T-helper 17 cell (primary cell): ENCODE measurements at regions not wholly inside any gene's neighbourhood (a gene's known extent, or its start where the extent isn't known, plus 50 kb on each side); places are given as distances from the start of the nearest gene placed in this dataset.
"Not testable (repeated sequence)": the region's sequence is repeated elsewhere in the genome, so short reads cannot be mapped to it uniquely, and the experiment has no call there.

Source experiments
- ATAC-seq: fragments of 150-1000 bp; cut with Tn5 transposase; 2 replicates; pipeline ENCODE4 v1.10.0; 2021; ENCODE audit warnings: mild to moderate bottlenecking, moderate library complexity
- DNase-seq, 3 donors: peaks; one replicate each; pipeline versions ENCODE4 v3.0.0 to v3.0.0-alpha.2; 2020 to 2021
- H3K9me3 ChIP-seq: one replicate; pipeline ENCODE4 v1.7.0; 2013; ENCODE audit warnings: low read length, mild to moderate bottlenecking; ENCODE audit not compliant: control insufficient read depth, poor library complexity, severe bottlenecking
- H3K27ac Mint-ChIP-seq: one replicate; pipeline ENCODE4 v1.8.0; 2022; ENCODE audit warnings: mild to moderate bottlenecking, moderate library complexity, mixed read lengths
- H3K27me3 Mint-ChIP-seq: one replicate; pipeline ENCODE4 v1.8.0; 2022; ENCODE audit warnings: mixed read lengths
- H3K36me3 Mint-ChIP-seq: one replicate; pipeline ENCODE4 v1.8.0; 2022; ENCODE audit warnings: low read depth, mixed read lengths
- H3K4me1 Mint-ChIP-seq: one replicate; pipeline ENCODE4 v1.8.0; 2022; ENCODE audit warnings: mild to moderate bottlenecking, mixed read lengths
- H3K4me3 Mint-ChIP-seq: one replicate; pipeline ENCODE4 v1.8.0; 2022; ENCODE audit warnings: mild to moderate bottlenecking, moderate library complexity, mixed read lengths

DNA sequence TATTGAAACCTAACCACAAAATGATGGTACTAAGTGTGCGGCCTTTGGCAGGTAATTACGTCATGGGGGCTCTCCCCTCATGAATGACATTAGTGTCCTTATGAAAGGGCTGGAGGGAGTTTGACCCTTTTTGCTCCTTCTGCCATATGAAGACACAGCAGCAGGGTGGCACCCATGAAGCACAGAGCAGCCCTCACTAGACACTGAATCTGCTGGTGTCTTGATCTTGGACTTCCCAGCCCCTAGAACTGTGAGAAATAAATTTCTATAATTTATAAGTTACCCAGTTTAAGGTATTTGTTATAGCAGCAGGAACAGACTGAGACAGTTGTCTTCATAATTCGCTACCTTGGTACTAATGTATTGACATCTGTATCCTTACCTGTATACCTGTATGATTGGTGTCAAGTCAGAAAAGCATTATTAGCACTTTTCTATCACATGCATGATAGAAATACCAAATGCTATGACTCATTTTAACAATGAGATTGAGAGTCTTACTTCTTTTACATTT lies 80.4 kb downstream of the GCNT4 start:
- DNase-seq (no peak), ATAC-seq (no peak)
- H3K36me3 Mint-ChIP-seq, result peaks cover 2% of the 10 kb centered on the region
- H3K9me3 ChIP-seq, result no peaks in the 10 kb centered on the region
- H3K4me3 Mint-ChIP-seq, result no peak overlapping the region
- no peaks in the 10 kb centered on the region for H3K27me3 Mint-ChIP-seq
- no peak overlapping the region for H3K27ac Mint-ChIP-seq
- peaks cover 4% of the 10 kb centered on the region for H3K4me1 Mint-ChIP-seq

DNA sequence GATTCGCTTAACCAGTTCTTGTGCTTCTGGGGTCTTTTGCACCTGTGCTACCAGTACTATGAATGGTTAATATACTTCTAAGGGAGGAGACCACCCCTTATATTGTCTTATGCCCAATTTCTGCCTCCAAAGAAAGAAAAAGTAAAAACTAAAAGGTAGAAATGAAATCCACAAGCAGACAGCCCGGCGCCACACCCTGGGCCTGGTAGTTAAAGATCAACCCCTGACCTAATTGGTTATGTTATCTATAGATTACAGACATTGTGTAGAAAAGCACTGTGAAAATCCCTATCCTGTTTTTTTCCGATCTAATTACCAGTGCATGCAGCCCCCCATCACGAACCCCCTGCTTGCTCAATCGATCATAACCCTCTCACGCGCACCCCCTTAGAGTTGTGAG lies 81.5 kb downstream of the GCNT4 start:
- ATAC-seq, H3K4me1 Mint-ChIP-seq, H3K36me3 Mint-ChIP-seq: not testable (repeated sequence)

GRCh38 chr5:74969726-74970125 lies 82.6 kb downstream of the GCNT4 start:
- no peak for ATAC-seq
- no peak overlapping the region for H3K4me3 Mint-ChIP-seq
- no peak for DNase-seq
- peaks cover 2% of the 10 kb centered on the region for H3K4me1 Mint-ChIP-seq
- peaks cover 3% of the 10 kb centered on the region for H3K27me3 Mint-ChIP-seq
- no peak overlapping the region for H3K27ac Mint-ChIP-seq
- H3K36me3 Mint-ChIP-seq, result no peaks in the 10 kb centered on the region
- H3K9me3 ChIP-seq, result no peaks in the 10 kb centered on the region

More for the DNA sequence above, 81.5 kb downstream of the GCNT4 start:
- H3K4me3 Mint-ChIP-seq, H3K9me3 ChIP-seq, H3K27me3 Mint-ChIP-seq, H3K27ac Mint-ChIP-seq, DNase-seq: not testable (repeated sequence)

GRCh38 chr5:74966141-74967026 lies 86.0 kb downstream of the GCNT4 start:
- Mint-ChIP-seq H3K27me3 (peaks cover 18% of the 10 kb centered on the region), H3K27ac (no peak overlapping the region), H3K36me3 (no peaks in the 10 kb centered on the region), H3K4me1 (no peaks in the 10 kb centered on the region), H3K4me3 (no peak overlapping the region)
- no peaks in the 10 kb centered on the region for H3K9me3 ChIP-seq
- ATAC-seq (no peak), DNase-seq (no peak)

GRCh38 chr5:74963407-74963806 lies 89.0 kb downstream of the GCNT4 start:
- no peak overlapping the region for H3K4me3 Mint-ChIP-seq
- ATAC-seq, result no peak
- no peak overlapping the region for H3K27ac Mint-ChIP-seq
- H3K27me3 Mint-ChIP-seq, result peaks cover 22% of the 10 kb centered on the region
- H3K36me3 Mint-ChIP-seq, result no peaks in the 10 kb centered on the region
- no peaks in the 10 kb centered on the region for H3K4me1 Mint-ChIP-seq
- no peak for DNase-seq
- H3K9me3 ChIP-seq, result no peaks in the 10 kb centered on the region

DNA sequence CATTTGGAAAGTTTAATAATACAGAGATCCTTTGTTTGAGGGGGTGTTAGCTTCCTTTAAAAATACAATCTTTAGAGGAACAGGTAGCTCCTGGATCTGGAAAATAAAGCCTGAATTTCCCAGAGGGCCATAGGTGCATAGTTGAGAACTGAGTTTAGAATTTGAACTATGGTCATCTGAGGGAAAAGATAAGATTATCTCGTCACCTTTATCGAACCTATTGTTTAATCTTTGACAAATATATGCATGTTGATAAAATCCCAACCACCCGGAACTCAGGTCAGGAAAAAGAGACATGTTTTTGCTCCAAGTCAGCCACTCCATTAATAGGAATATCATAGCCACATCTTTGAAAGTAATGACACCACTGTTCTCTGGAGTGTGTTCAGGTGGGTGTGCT lies 91.7 kb upstream of the FAM169A start:
- no peak overlapping the region for H3K4me3 Mint-ChIP-seq
- no peaks in the 10 kb centered on the region for H3K9me3 ChIP-seq
- no peak overlapping the region for H3K27ac Mint-ChIP-seq
- H3K27me3 Mint-ChIP-seq, result peaks cover 12% of the 10 kb centered on the region
- ATAC-seq (no peak), DNase-seq (no peak)
- H3K36me3 Mint-ChIP-seq, result no peaks in the 10 kb centered on the region
- peaks cover 4% of the 10 kb centered on the region for H3K4me1 Mint-ChIP-seq

GRCh38 chr5:74957029-74957784 lies 91.0 kb upstream of the FAM169A start:
- no peak overlapping the region for H3K4me3 Mint-ChIP-seq
- no peaks in the 10 kb centered on the region for H3K9me3 ChIP-seq
- peaks cover 4% of the 10 kb centered on the region for H3K4me1 Mint-ChIP-seq
- no peaks in the 10 kb centered on the region for H3K36me3 Mint-ChIP-seq
- DNase-seq, result no peak
- no peak for ATAC-seq
- no peak overlapping the region for H3K27ac Mint-ChIP-seq
- peaks cover 10% of the 10 kb centered on the region for H3K27me3 Mint-ChIP-seq

DNA sequence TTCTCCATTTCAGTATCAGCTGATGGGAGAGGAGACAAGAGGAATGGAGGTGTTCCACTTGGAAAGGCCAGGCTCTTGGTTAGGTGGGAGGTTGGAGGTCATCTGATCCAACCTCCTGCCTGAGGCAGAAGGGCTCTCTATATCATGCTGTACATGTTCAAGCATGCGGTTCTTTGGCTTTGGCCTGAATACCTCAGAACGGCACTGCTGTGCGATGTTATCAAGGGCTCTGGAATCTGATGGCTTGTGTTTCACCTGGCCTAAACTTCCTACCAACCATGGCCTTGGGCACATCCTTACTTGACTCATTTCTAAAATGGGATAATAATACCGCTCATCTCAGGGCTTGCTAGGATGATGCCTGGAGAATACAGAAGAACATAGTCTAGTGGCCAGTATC lies 90.1 kb upstream of the FAM169A start:
- DNase-seq, result no peak
- Mint-ChIP-seq H3K4me1 (peaks cover 4% of the 10 kb centered on the region), H3K27me3 (peaks cover 10% of the 10 kb centered on the region), H3K27ac (no peak overlapping the region), H3K4me3 (no peak overlapping the region), H3K36me3 (no peaks in the 10 kb centered on the region)
- ATAC-seq, result no peak
- H3K9me3 ChIP-seq, result no peaks in the 10 kb centered on the region

- Mint-ChIP-seq H3K27me3 (peaks cover 16% of the 10 kb centered on the region), H3K4me3 (no peak overlapping the region), H3K27ac (no peak overlapping the region), H3K4me1 (peaks cover 4% of the 10 kb centered on the region), H3K36me3 (no peaks in the 10 kb centered on the region)
- ATAC-seq (no peak), DNase-seq (no peak)
- H3K9me3 ChIP-seq, result no peaks in the 10 kb centered on the region
Measured at GRCh38 chr5:74954919-74955318, 88.7 kb upstream of the FAM169A start.

DNA sequence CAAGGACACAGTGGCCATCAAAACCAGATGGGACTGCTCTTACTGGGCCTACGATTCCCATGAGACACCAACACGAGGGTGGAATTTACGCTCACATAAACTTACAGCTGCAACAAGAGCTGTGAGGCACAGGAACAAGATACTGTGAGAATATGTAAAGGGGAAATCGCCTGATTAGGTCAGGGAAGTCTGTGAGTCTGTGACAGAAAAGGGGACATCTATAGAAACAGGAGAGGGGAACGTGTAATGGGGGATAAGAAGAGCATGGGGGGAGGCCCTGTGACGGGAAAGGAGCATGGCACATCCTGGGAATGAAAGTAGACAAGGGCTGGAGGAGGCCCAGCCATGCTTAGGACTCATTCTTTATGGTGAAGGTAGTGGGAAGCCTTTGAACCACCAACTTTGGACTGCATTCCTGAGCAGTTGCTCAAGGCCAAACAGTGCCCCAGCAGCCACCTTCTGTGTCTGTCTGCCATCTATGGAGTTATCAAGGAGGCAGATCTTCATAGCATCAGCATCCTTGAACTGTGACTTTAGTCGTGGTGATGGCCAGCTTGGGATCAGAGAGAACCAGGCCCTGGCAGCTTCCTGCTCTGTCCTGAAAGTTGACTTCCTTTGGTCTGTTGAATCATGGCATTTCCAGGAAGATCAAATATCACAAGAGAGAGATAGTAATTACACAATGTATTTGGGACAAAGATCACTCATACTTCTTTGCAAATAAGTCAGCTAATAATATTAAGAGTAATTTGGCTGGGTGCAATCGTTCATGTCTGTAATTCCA lies 87.9 kb upstream of the FAM169A start:
- Mint-ChIP-seq H3K27me3 (peaks cover 16% of the 10 kb centered on the region), H3K27ac (no peak overlapping the region), H3K4me1 (peaks cover 4% of the 10 kb centered on the region), H3K36me3 (no peaks in the 10 kb centered on the region), H3K4me3 (no peak overlapping the region)
- ATAC-seq (peak; percentile 71), DNase-seq (no peak)
- no peaks in the 10 kb centered on the region for H3K9me3 ChIP-seq

GRCh38 chr5:74953554-74953936 lies 87.4 kb upstream of the FAM169A start:
- no peak for ATAC-seq
- H3K4me1 Mint-ChIP-seq, result peaks cover 4% of the 10 kb centered on the region
- no peaks in the 10 kb centered on the region for H3K36me3 Mint-ChIP-seq
- no peak for DNase-seq
- no peak overlapping the region for H3K27ac Mint-ChIP-seq
- H3K9me3 ChIP-seq, result no peaks in the 10 kb centered on the region
- H3K4me3 Mint-ChIP-seq, result no peak overlapping the region
- H3K27me3 Mint-ChIP-seq, result peaks cover 12% of the 10 kb centered on the region

- no peaks in the 10 kb centered on the region for H3K9me3 ChIP-seq
- DNase-seq (no peak), ATAC-seq (no peak)
- peaks cover 4% of the 10 kb centered on the region for H3K4me1 Mint-ChIP-seq
- no peak overlapping the region for H3K4me3 Mint-ChIP-seq
- no peaks in the 10 kb centered on the region for H3K36me3 Mint-ChIP-seq
- no peak overlapping the region for H3K27ac Mint-ChIP-seq
- peaks cover 11% of the 10 kb centered on the region for H3K27me3 Mint-ChIP-seq
Measured at GRCh38 chr5:74952406-74952805, 86.2 kb upstream of the FAM169A start.

GRCh38 chr5:74951865-74952264 lies 85.7 kb upstream of the FAM169A start:
- ATAC-seq, result no peak
- no peaks in the 10 kb centered on the region for H3K36me3 Mint-ChIP-seq
- no peak overlapping the region for H3K27ac Mint-ChIP-seq
- peaks cover 4% of the 10 kb centered on the region for H3K4me1 Mint-ChIP-seq
- H3K27me3 Mint-ChIP-seq, result peaks cover 14% of the 10 kb centered on the region
- H3K4me3 Mint-ChIP-seq, result no peak overlapping the region
- DNase-seq, result no peak
- H3K9me3 ChIP-seq, result no peaks in the 10 kb centered on the region
